ENCODE measurements at regions not wholly inside any gene's neighbourhood (a gene's known extent, or its start where the extent isn't known, plus 50 kb on each side); places are given as distances from the start of the nearest gene placed in this dataset.

- peak; percentile 19 for DNase-seq (ENCODE audit: low spot score)
Observed at GRCh38 chr5:164027738-164028137, 522.3 kb downstream of the MAT2B start.

GRCh38 chr5:164038128-164038783 lies 532.8 kb downstream of the MAT2B start:
- no peak for DNase-seq (ENCODE audit: low spot score)

DNA sequence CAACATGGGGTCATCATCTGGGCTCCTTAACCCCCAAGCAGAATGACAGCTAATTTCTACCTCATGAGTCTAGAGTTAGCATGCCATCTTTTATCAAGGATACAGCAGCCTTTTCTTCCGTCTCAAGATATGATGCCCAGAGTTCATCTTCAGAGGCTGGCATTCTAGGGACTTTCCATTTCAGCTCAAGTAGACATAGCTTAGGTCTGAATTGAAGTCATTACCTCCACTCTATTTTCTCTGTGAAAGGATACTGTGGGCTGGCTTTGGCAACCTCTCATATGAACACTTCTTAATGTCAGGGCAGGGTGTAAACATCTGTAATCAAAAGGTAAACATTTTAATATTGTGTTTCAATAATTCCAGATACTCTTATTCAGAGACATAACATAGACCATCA lies 535.7 kb downstream of the MAT2B start:
- DNase-seq (ENCODE audit: low spot score) = no peak

- no peak for DNase-seq (ENCODE audit: low spot score)
Observed at GRCh38 chr5:164048359-164048926, 543.0 kb downstream of the MAT2B start.

- DNase-seq (ENCODE audit: low spot score) = no peak
Observed at GRCh38 chr5:164051745-164052144, 546.3 kb downstream of the MAT2B start.

GRCh38 chr5:164052536-164053093 lies 547.2 kb downstream of the MAT2B start:
- DNase-seq (ENCODE audit: low spot score) = no peak

GRCh38 chr5:164053123-164053522 lies 547.7 kb downstream of the MAT2B start:
- no peak for DNase-seq (ENCODE audit: low spot score)

- DNase-seq (ENCODE audit: low spot score) = no peak
Observed at GRCh38 chr5:164054461-164054860, 549.0 kb downstream of the MAT2B start.

- DNase-seq (ENCODE audit: low spot score) = no peak
Observed at GRCh38 chr5:164057121-164057520, 551.7 kb downstream of the MAT2B start.

DNA sequence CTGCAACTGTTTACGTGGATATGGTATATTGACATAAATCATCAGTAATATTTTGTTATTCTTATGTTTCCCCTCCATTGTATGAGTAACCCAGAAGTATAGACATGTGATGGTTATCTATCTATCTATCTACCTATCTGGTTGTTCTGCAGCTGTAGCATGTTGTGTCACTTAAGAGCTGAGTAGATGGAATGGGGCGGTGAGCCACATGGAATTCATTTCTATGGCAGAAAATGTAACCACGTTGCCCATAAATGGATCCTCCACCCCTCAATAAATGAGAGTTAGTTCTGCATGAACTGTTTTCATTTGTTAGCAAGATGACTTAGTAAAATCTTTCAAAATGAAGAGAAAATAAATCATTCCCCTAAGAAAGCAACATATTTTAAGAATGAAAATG lies 553.2 kb downstream of the MAT2B start:
- DNase-seq (ENCODE audit: low spot score) = no peak

GRCh38 chr5:164059471-164059870 lies 554.1 kb downstream of the MAT2B start:
- no peak for DNase-seq (ENCODE audit: low spot score)

- DNase-seq (ENCODE audit: low spot score) = no peak
Observed at GRCh38 chr5:164060786-164061355, 555.5 kb downstream of the MAT2B start.

DNA sequence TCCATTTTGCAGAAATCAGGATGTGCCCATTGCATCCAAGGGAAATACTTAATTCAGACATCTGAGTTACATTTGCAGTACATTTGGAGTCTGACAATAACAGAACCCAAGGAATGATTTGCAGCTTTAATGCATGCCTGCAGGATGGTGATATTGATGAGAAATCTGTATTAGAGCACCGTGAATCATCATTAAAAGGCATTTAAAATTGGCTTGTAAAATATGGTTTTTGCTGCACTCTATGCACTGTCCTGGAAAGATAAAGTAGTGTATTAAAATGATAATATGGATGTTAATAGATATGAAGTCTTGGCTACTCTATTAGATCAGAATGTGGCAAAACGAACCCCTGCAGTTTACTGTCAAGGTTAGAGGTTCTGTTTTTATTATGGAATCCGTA lies 556.9 kb downstream of the MAT2B start:
- no peak for DNase-seq (ENCODE audit: low spot score)

GRCh38 chr5:164065266-164065665 lies 559.8 kb downstream of the MAT2B start:
- no peak for DNase-seq (ENCODE audit: low spot score)

- DNase-seq (ENCODE audit: low spot score) = no peak
Observed at GRCh38 chr5:164071671-164072070, 566.3 kb downstream of the MAT2B start.

- DNase-seq (ENCODE audit: low spot score) = no peak
Observed at GRCh38 chr5:164073081-164073480, 567.7 kb downstream of the MAT2B start.

DNA sequence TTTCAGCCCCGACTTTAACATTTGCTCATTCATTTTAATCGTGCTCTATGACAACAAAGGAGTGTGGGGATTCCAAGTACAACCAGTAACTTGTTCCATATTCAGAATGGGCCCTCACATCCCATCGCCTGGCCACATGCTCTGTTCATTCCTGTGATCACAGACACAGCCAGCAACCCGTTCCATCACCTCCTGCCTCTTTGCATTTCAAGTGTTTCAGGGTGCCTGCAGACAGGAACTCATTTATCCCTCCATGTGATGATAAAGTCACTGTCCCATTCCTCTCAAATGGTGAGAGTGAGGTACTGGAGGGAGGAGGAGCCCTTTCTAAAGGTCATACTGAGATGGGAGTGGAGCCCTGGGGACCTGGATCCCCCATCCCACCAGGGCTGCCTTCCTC lies 571.1 kb downstream of the MAT2B start:
- DNase-seq (ENCODE audit: low spot score) = no peak

- DNase-seq (ENCODE audit: low spot score) = no peak
Observed at GRCh38 chr5:164090358-164090757, 584.9 kb downstream of the MAT2B start.

DNA sequence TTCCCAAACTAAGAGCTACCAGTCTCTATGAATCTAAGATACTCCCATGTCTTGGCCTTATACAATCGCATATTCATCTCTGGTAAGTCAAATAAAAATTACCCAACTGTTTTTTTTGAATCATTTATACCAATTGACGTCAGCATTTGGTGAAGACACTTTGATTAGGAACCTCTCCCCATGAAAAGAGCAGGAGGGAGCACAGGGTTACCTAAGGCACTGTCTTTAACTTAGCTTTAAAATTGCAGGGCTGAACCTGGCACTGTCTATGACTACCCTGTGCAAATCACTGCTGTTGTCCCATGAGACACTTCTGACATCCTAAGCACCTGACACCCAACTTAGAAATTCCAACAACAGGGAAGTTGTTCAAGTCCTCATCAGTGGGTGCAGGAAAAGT lies 586.4 kb downstream of the MAT2B start:
- no peak for DNase-seq (ENCODE audit: low spot score)

GRCh38 chr5:164094291-164094690 lies 588.9 kb downstream of the MAT2B start:
- no peak for DNase-seq (ENCODE audit: low spot score)

GRCh38 chr5:164097749-164098148 lies 592.3 kb downstream of the MAT2B start:
- DNase-seq (ENCODE audit: low spot score) = peak; percentile 15

DNA sequence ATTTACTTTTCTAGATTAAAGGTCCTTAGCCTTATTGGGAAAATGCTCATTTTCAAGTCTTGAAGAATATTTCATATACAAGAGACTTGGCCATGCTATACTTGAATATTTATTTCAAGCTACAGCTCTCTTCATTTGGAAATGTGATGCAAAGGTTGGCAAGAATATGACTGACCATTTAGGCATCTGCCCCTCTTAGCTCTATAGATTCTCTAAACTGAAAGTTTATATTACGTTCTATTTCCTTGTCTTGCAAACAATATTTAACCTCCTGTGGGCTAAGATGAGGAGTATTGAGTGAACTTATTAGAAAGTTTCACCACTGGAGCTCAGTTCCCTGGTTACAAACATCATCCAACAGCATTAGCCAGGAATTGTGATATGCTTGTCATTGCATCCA lies 593.1 kb downstream of the MAT2B start:
- DNase-seq (ENCODE audit: low spot score) = no peak

GRCh38 chr5:164098979-164099378 lies 593.6 kb downstream of the MAT2B start:
- DNase-seq (ENCODE audit: low spot score) = no peak

- no peak for DNase-seq (ENCODE audit: low spot score)
Observed at GRCh38 chr5:164115420-164115819, 610.0 kb downstream of the MAT2B start.
